Neural cell (in vitro differentiated cells): ENCODE measurements at regions not wholly inside any gene's neighbourhood (a gene's known extent, or its start where the extent isn't known, plus 50 kb on each side); places are given as distances from the start of the nearest gene placed in this dataset.

Source experiments
- H2AFZ ChIP-seq: fragments of 200-600, 300-800 bp; sonication (generic), shearing (Covaris generic); 2 replicates; pipeline ENCODE4 v1.6.0; 2014; ENCODE audit warnings: low read depth, mild to moderate bottlenecking, antibody characterized with exemption, low read length, moderate library complexity
- H3F3A ChIP-seq: fragments of 200-600 bp; shearing (Covaris generic); 2 replicates; pipeline ENCODE4 v1.6.1; 2016; ENCODE audit warnings: mild to moderate bottlenecking, moderate library complexity, mixed read lengths, antibody characterized with exemption, low read length; ENCODE audit not compliant: insufficient read depth, poor library complexity, severe bottlenecking
- H3K27ac ChIP-seq: fragments of 200-600, 300-800 bp; sonication (generic), shearing (Covaris generic); 2 replicates; pipeline ENCODE4 v1.5.1; 2014; ENCODE audit warnings: mild to moderate bottlenecking, low read length, moderate library complexity
- H3K27me3 ChIP-seq: fragments of 300-800, 200-600 bp; sonication (generic), shearing (Covaris generic); 2 replicates; pipeline ENCODE4 v1.6.0; 2014; ENCODE audit warnings: mild to moderate bottlenecking, low read depth, low read length, moderate library complexity; ENCODE audit not compliant: insufficient read depth
- H3K36me3 ChIP-seq: fragments of 300-800, 200-600 bp; sonication (generic), shearing (Covaris generic); 2 replicates; pipeline ENCODE4 v1.5.1; 2014; ENCODE audit warnings: mild to moderate bottlenecking, antibody characterized with exemption, low read length, moderate library complexity; ENCODE audit not compliant: insufficient read depth
- H3K4me2 ChIP-seq: fragments of 300-800, 200-600 bp; sonication (generic), shearing (Covaris generic); 2 replicates; pipeline ENCODE4 v1.6.0; 2014; ENCODE audit warnings: mild to moderate bottlenecking, low read length
- H3K4me3 ChIP-seq: fragments of 300-800, 200-600 bp; sonication (generic), shearing (Covaris generic); 2 replicates; pipeline ENCODE4 v1.5.1; 2014; ENCODE audit warnings: mild to moderate bottlenecking, low read length, moderate library complexity
- H3K79me2 ChIP-seq: fragments of 200-600 bp; shearing (Covaris generic); replicated peaks from 2 replicates; pipeline ENCODE4 v1.6.0; 2014; ENCODE audit warnings: mild to moderate bottlenecking, low read length, moderate library complexity; ENCODE audit not compliant: insufficient read depth
- H3K9ac ChIP-seq: fragments of 300-800, 200-600 bp; sonication (generic), shearing (Covaris generic); 2 replicates; pipeline ENCODE4 v1.6.1; 2016; ENCODE audit warnings: mild to moderate bottlenecking, low read length, mixed read lengths
- H3K9me2 ChIP-seq: fragments of 200-600 bp; shearing (Covaris generic); 2 replicates; pipeline ENCODE4 v1.6.1; 2016; ENCODE audit warnings: mild to moderate bottlenecking, low read length, mixed read lengths; ENCODE audit not compliant: insufficient read depth
- H3K9me3 ChIP-seq: fragments of 200-600, 300-800 bp; sonication (generic), shearing (Covaris generic); 2 replicates; pipeline ENCODE4 v1.6.1; 2016; ENCODE audit warnings: mild to moderate bottlenecking, mixed run types, low read length, moderate library complexity, mixed read lengths
- H4K20me1 ChIP-seq: fragments of 200-600 bp; shearing (Covaris generic); 2 replicates; pipeline ENCODE4 v1.6.1; 2016; ENCODE audit warnings: mild to moderate bottlenecking, mixed run types; ENCODE audit not compliant: insufficient read depth
- CTCF ChIP-seq: fragments of 450-650 bp; IDR thresholded peaks from 2 replicates; pipeline ENCODE4 v1.5.1; 2014; ENCODE audit warnings: antibody characterized with exemption, mild to moderate bottlenecking, moderate library complexity; ENCODE audit not compliant: poor library complexity, severe bottlenecking
- EP300 ChIP-seq: fragments of 450-650 bp; conservative IDR thresholded peaks from 2 replicates; pipeline ENCODE4 v1.6.1; 2014; ENCODE audit warnings: antibody characterized with exemption, mild to moderate bottlenecking, moderate library complexity; ENCODE audit not compliant: poor library complexity, severe bottlenecking
- EZH2 ChIP-seq: fragments of 200-600, 300-800 bp; shearing (Covaris generic), sonication (generic); IDR thresholded peaks from 2 replicates; pipeline ENCODE4 v1.6.1; 2014; ENCODE audit warnings: antibody characterized with exemption, low read length, borderline replicate concordance, mild to moderate bottlenecking; ENCODE audit not compliant: insufficient read depth, poor library complexity, severe bottlenecking
- MXI1 ChIP-seq: fragments of 450-650 bp; conservative IDR thresholded peaks from 2 replicates; pipeline ENCODE4 v1.6.1; 2014; ENCODE audit warnings: antibody characterized with exemption, mild to moderate bottlenecking; ENCODE audit not compliant: poor library complexity, severe bottlenecking
- POLR2AphosphoS5 ChIP-seq: IDR thresholded peaks from 2 replicates; pipeline ENCODE4 v1.6.1; 2012
- RAD21 ChIP-seq: fragments of 450-650 bp; conservative IDR thresholded peaks from 2 replicates; pipeline ENCODE4 v1.6.1; 2014; ENCODE audit warnings: antibody characterized with exemption, mild to moderate bottlenecking, moderate library complexity
- REST ChIP-seq: IDR thresholded peaks from 2 replicates; pipeline ENCODE4 v1.6.1; 2012; ENCODE audit warnings: borderline replicate concordance
- SMC3 ChIP-seq: fragments of 450-650 bp; conservative IDR thresholded peaks from 2 replicates; pipeline ENCODE4 v1.6.1; 2014; ENCODE audit warnings: antibody characterized with exemption, mild to moderate bottlenecking, moderate library complexity; ENCODE audit not compliant: poor library complexity
- TAF1 ChIP-seq: IDR thresholded peaks from 2 replicates; pipeline ENCODE4 v1.6.1; 2012; ENCODE audit warnings: low read depth

GRCh38 chr13:53174545-53174944 lies 145.9 kb downstream of the OLFM4 start:
- no peaks in the 10 kb centered on the region for H4K20me1 ChIP-seq
- no peaks in the 10 kb centered on the region for H3K9me2 ChIP-seq
- H3K79me2 ChIP-seq, result no peaks in the 10 kb centered on the region
- TF ChIP-seq SMC3 (no peak), CTCF (no peak), POLR2AphosphoS5 (no peak), EP300 (no peak), EZH2 (no peak), REST (no peak), TAF1 (no peak)
- no peaks in the 10 kb centered on the region for H3K9me3 ChIP-seq
- H3F3A ChIP-seq, result no peaks in the 10 kb centered on the region
- no peak overlapping the region for H3K9ac ChIP-seq
- no peak overlapping the region for H3K27ac ChIP-seq
- H3K36me3 ChIP-seq, result no peaks in the 10 kb centered on the region
- no peak overlapping the region for H3K4me2 ChIP-seq
- H2AFZ ChIP-seq, result no peak overlapping the region
- H3K4me3 ChIP-seq, result no peak overlapping the region
- no peaks in the 10 kb centered on the region for H3K27me3 ChIP-seq

- H3K9me2 ChIP-seq, result no peaks in the 10 kb centered on the region
- H3K4me3 ChIP-seq, result no peak overlapping the region
- H3K27ac ChIP-seq, result no peak overlapping the region
- H2AFZ ChIP-seq, result no peak overlapping the region
- H4K20me1 ChIP-seq, result no peaks in the 10 kb centered on the region
- no peaks in the 10 kb centered on the region for H3K36me3 ChIP-seq
- no peaks in the 10 kb centered on the region for H3K27me3 ChIP-seq
- no peaks in the 10 kb centered on the region for H3K79me2 ChIP-seq
- H3K9me3 ChIP-seq, result no peaks in the 10 kb centered on the region
- no peaks in the 10 kb centered on the region for H3F3A ChIP-seq
- H3K9ac ChIP-seq, result no peak overlapping the region
- H3K4me2 ChIP-seq, result no peak overlapping the region
- TF ChIP-seq TAF1 (no peak), SMC3 (no peak), EZH2 (no peak), CTCF (no peak), POLR2AphosphoS5 (no peak), MXI1 (no peak), REST (no peak), RAD21 (no peak), EP300 (no peak)
Observed at GRCh38 chr13:53180684-53181083, 152.1 kb downstream of the OLFM4 start.
